Gastroesophageal sphincter (tissue), 4 donors: ENCODE measurements at regions not wholly inside any gene's neighbourhood (a gene's known extent, or its start where the extent isn't known, plus 50 kb on each side); places are given as distances from the start of the nearest gene placed in this dataset.

Experiments used
- ATAC-seq: fragments of 150-250 bp; one replicate; pipeline ENCODE4 v1.9.1; 2016; ENCODE audit warnings: mild to moderate bottlenecking, moderate library complexity
- H3K27ac ChIP-seq, 4 donors: fragments of 200-600 bp; sonication (generic) in 3 of 4; 1 replicate in 3 of 4; 2 replicates in 1 of 4; pipeline ENCODE4 v1.5.1; 2016 to 2019
- H3K27me3 ChIP-seq: fragments of 200-600 bp; sonication (generic); one replicate; pipeline ENCODE4 v1.5.1; 2019
- H3K36me3 ChIP-seq, 2 donors: fragments of 200-600 bp; sonication (generic); one replicate each; pipeline ENCODE4 v1.5.1; 2019; ENCODE audit warnings: control low read depth in 1 of 2
- H3K4me1 ChIP-seq, 3 donors: fragments of 200-600 bp; sonication (generic); 1 replicate in 2 of 3; 2 replicates in 1 of 3; pipeline ENCODE4 v1.5.1; 2016 to 2019; ENCODE audit warnings: control low read depth in 2 of 3
- H3K4me3 ChIP-seq, 2 donors: fragments of 200-600 bp; sonication (generic); one replicate each; pipeline ENCODE4 v1.5.1; 2019; ENCODE audit warnings: mild to moderate bottlenecking in 1 of 2, moderate library complexity in 1 of 2
- H3K9me3 ChIP-seq, 3 donors: fragments of 200-600 bp; sonication (generic); one replicate each; pipeline ENCODE4 v1.5.1; 2017 to 2019; ENCODE audit warnings: control low read depth in 2 of 3
- CTCF ChIP-seq, 4 experiments: fragments of 200-600 bp in 2 of 4; fragments of 450-650 bp in 2 of 4; sonication (generic) in 1 of 4; IDR thresholded peaks; one replicate each; pipeline ENCODE4 v1.5.1; 2017 to 2019; ENCODE audit warnings: antibody characterized with exemption in 4 of 4, mild to moderate bottlenecking in 2 of 4, moderate library complexity in 2 of 4
- EP300 ChIP-seq: sonication (generic); formaldehyde crosslinking; IDR thresholded peaks from one replicate; pipeline ENCODE4 v1.6.1; 2017; ENCODE audit warnings: antibody characterized with exemption, mild to moderate bottlenecking
- POLR2A ChIP-seq, 2 donors: fragments of 450-650 bp; IDR thresholded peaks; one replicate each; pipeline ENCODE4 v1.6.1; 2017; ENCODE audit warnings: antibody characterized with exemption in 2 of 2, mild to moderate bottlenecking in 2 of 2, moderate library complexity in 1 of 2
- POLR2AphosphoS5 ChIP-seq: sonication (generic); formaldehyde crosslinking; IDR thresholded peaks from one replicate; pipeline ENCODE4 v1.6.1; 2017; ENCODE audit warnings: antibody characterized with exemption
- WGBS, 2 donors: methylation state at CpG; one replicate each; pipeline ENCODE4 v1.1.5; 2018; ENCODE audit warnings: low coverage in 1 of 2; 5-methylcytosine and 5-hydroxymethylcytosine counted together

- TF ChIP-seq POLR2A (IDR thresholded peaks at IDR 0.05): no peak
- TF ChIP-seq CTCF (IDR thresholded peaks at IDR 0.05): no peak
- no peak for TF ChIP-seq EP300
- no peak for TF ChIP-seq POLR2AphosphoS5
- ATAC-seq: no peak
- WGBS, 2 donors: 94 to 100% methylated on average over 1 to 3 of the region's 3 CpGs
These were observed 72.7 kb upstream of the MANSC4 start for GRCh38 chr12:27852742-27853141.

More at GRCh38 chr12:27852742-27853141, 72.7 kb upstream of the MANSC4 start:
- H3K4me1 ChIP-seq: no peaks in the 10 kb centered on the region
- peaks cover 0 to 21% (median 0%) of the 10 kb centered on the region in 3 donors for H3K9me3 ChIP-seq
- no peak overlapping the region for H3K4me3 ChIP-seq
- no peak overlapping the region for H3K27ac ChIP-seq
- H3K36me3 ChIP-seq: no peaks in the 10 kb centered on the region
- no peaks in the 10 kb centered on the region for H3K27me3 ChIP-seq
